Mucosa of gallbladder (tissue), 1 donor: ENCODE measurements at regions not wholly inside any gene's neighbourhood (a gene's known extent, or its start where the extent isn't known, plus 50 kb on each side); places are given as distances from the start of the nearest gene placed in this dataset.

Source experiments
- DNase-seq: peaks from one replicate; pipeline ENCODE4 v3.0.0-alpha.2; 2020; ENCODE audit warnings: low spot score
- donor health status: DM: no; HTN: no; CAD: no.

GRCh38 chr1:96360036-96360795, 361.4 kb upstream of the PTBP2 start:
- no peak for DNase-seq

GRCh38 chr1:96361271-96361856, 360.2 kb upstream of the PTBP2 start:
- no peak for DNase-seq

DNA sequence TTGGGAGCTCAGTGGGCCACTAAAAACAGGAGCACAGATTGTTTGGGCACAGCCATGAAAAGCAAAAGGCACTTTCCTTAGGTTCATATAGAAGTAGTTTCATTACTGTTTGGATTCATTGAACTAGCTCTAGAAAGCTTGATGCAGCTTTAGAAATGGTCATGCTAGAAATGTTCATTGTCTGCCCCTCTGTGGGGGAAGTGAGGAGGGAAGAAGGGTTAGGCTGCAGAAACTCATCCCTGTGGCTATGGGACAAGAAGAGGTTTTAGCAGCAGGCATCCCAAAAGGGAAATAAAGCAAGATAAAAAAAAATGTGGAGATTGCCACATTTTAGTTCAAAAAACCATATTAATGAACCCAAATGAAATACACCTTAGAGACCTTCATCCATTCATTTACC, 359.6 kb upstream of the PTBP2 start:
- DNase-seq = no peak

DNA sequence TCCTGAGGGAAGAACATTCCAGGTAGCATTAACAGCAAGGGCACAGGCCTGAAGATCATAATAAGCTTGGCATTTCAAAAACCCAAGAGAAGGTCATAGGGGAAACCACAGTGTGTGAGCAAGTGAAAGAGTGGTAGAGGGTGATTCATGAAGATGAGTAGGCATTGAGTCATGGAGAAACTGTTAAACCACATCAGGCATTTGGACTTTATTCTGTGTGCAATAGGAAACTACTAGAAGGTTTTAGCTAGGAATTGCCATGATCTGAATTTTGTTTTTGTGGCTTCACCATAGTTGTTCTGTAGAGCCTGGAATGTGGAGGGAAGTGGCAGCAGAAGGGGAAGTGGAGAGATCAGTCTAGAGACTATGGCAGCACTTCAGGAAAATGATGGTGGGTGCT, 359.0 kb upstream of the PTBP2 start:
- no peak for DNase-seq

GRCh38 chr1:96363826-96364225, 357.8 kb upstream of the PTBP2 start:
- DNase-seq = no peak

DNA sequence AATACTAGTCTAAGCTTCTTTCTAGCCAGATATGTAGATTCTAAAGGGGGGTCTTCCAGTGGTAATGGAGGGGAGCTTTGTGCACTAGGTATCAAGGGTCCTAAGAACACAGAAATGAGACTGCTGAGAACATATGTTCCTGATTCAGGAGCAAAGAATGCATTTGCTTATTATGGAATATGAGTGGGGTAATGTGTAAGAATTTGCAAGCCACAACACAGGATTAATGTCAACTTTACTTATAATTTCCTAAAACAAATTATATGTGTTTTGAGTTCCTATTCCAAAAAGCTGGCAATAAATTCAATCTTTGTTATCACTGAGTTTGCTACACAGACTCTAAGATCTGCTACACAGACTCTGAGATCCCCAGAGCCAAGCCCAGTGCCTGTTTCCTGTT, 357.0 kb upstream of the PTBP2 start:
- DNase-seq = no peak

GRCh38 chr1:96365076-96365475, 356.5 kb upstream of the PTBP2 start:
- no peak for DNase-seq

GRCh38 chr1:96365596-96366390, 355.8 kb upstream of the PTBP2 start:
- DNase-seq = no peak

DNA sequence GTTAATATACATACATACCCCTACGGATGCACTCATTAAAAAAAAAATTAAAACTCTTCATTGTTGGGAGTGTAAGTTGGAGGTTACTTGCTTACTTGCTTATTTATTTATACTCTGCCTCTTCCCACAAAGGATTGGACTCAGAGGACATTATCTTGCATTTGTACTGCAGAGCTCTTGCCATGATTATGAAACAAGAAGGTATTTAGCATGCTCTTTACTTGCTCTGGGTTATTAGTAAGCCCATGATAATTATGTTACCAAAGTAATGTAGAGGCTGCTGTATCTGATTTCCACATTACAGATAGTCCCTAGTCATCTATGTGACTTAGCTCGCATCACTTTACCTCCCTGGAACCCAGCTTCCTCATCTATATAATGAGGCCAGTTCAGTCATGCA, 355.1 kb upstream of the PTBP2 start:
- no peak for DNase-seq

DNA sequence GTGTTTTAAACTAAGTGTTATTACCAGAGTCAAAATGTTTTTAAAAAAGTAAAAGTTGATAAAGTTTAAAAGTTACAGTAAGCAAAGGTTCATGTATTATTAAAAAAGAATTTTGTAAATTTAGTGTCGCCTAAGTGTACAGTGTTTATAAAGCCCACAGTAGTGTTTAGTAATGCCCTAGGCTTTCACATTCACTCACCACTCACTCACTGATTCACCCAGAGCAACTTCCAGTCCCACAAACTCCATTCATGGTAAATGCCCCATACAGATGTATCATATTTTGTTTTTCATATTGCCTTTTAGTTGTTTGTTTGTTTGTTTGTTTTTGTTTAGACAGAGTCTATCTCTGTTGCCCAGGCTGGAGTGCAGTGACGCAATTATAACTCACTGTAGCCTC, 353.8 kb upstream of the PTBP2 start:
- no peak for DNase-seq

DNA sequence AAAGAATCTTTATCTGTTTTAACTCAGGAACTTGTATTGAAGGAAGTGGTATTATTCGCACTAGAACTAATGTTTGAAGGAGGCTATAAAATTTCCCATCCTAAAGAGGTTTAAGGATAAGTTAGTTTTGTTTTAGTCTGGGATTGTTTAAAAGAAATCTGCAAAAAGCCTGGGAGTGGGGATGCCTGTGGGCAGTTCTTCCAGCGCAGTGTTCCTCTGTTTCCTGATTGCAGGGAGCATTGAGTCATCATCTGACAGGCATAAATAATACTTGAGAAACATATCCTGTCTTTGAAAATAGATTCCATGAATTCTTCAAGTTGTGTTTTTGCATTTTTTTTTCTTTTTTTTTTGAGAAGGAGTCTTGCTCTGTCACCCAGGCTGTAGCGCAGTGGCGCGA, 350.8 kb upstream of the PTBP2 start:
- no peak for DNase-seq

DNA sequence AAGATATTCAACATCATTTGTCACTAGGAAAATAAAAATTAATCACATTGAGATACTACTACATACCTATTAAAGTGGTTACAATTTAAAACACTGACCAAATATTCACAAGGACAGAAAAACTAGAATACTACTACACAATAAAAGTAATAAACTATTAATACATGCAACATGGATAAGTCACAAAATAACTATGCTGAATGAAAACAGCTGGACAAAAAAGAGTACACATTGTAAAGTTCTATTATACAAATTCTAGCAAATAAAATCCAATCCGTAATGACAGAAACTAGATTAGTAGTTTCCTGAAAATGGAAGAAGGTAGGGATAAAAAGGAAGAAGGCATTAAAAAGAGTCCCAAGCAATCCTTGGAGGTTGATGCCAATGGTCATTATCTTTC, 348.7 kb upstream of the PTBP2 start:
- DNase-seq = no peak

DNA sequence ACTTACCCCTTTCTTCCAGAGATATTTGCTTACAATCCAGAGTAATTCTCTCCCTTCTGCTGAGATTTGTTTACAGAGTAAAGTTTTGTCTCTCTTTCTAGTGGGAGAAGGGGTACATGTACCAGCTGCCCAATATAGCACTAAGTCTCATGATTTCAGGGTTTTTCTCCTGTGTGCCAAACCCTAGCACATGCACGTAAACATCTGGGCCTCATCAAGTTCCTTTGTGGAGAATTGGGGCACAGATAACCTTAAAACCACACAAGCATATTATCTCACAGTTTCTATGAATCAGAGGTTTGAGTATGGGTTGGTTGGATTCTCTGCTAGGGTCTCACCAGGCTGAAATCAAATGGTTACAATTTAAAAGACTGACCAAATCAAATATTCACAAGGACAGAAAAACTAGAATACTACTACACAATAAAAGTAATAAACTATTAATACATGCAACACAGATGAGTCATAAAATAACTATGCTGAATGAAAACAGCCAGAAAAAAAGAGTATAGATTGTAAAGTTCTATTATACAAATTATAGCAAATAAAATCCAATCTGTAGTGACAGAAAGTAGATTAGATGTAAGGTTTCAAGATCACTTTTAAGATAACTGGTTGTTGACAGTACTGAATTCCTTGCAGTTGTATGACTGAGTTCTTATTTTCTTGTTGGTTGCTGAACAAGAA, 347.4 kb upstream of the PTBP2 start:
- no peak for DNase-seq

DNA sequence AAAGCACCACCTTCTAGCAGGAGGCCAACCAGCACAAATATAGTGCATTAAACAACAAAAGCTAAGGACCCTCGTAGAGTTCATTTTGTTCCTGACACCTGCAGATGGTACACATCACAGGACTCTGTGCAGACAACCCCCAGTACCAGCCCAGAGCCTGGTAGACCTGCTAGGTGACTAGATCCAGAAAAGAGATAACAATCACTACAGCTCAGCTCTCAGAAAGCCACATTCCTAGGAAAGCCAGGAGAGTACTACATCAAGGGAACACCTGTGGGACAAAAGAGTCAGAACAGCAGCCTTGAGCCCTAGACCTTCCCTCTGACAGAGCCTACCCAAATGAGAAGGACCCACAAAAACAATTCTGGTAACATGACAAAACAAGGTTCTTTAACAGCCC, 344.7 kb upstream of the PTBP2 start:
- DNase-seq = no peak

- no peak for DNase-seq
Observed at GRCh38 chr1:96384611-96385010, 337.0 kb upstream of the PTBP2 start.

DNA sequence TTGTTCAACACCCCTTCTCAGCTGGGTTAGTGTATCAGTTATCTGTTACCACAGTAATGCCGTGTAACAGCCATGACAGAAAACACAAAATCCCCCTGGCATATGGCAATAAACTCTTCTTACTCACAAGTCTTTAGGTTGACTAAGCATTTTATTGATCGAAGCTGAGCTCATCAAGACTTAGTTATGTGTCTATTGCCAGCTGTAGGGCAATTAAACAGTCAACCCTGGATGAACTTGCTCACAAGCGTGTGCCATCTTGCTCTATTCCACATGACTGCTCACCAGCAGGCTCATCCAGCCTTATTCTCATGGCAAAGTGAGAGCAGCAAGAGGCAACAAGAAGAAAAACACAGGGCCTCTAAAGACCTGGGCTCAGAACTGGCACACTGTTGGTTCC, 333.8 kb upstream of the PTBP2 start:
- DNase-seq = no peak

DNA sequence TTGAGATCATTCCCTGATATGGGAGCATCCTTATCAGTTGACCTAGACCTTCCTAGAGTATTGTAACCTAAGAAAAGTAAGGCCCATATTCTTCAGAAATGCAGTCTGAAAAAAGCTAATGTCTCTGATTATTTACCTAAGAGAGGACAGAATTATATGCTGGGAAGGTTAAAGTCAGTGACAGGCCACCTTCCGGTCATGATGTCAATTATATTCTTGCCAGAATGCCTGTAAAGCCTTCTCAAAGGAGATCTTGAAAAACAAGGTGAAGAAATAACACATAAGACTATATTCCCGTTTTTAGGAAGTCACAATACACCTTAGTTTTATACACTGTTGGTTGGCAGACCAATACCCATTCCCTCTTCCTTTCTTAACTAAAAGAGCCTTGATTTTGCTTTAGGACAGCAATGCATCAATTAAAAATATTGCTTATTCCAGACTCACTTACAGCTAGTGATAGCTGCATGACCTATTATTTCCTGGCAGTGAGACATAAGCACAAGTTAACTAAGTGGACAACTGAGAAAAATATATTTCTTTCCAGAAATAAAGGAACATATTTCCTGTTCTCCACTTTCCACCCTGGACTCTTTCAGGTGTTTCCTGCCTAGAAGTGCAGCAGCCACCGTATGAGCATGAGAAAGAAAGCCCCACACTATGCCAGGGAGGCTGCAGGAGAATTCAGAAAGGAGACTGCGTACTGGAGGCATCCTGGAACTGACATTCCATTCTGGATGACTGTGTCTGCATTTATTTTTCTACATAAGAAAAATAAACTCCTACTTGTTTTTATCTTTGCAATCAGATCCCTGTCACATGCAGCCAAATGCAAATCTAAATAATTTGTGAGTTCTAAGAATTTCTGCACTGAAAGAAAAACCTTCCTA, 332.9 kb upstream of the PTBP2 start:
- no peak for DNase-seq

DNA sequence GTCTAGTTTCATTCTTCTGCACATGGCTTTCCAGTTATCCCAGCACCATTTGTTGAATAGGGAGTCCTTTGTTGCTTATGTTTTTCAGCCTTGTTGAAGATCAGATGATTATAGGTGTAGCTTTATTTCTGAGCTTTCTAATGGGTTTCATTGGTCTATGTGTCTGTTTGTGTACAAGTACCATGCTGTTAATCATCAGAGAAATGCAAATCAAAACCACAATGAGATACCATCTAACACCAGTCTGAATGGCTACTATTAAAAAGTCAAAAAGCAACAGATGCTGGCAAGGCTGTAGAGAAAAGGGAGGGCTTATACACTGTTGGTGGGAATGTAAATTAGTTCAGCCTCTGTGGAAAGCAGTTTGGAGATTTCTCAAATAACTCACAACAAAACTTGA, 321.5 kb upstream of the PTBP2 start:
- DNase-seq = no peak

GRCh38 chr1:96409087-96409486, 312.5 kb upstream of the PTBP2 start:
- DNase-seq = no peak

GRCh38 chr1:96409689-96410088, 311.9 kb upstream of the PTBP2 start:
- no peak for DNase-seq

DNA sequence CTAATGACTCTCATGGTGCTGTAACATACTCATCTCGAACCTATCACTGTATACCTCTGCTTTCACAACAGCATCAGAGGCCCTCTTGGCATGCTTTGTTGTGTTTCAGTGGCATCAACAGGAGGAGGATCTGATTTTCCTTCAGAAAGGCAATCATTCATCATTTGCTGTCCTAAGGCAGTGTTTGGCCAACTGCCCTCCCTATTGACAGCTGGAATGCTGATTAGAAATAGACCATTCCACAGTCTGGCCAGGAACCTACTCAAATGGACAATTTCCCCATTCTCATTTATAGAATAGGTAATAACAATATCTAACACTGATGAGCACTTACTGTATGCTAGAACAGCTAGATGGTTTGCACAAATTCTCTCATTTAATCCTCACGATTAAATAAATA, 310.6 kb upstream of the PTBP2 start:
- no peak for DNase-seq
